HuH-7.5 (cell line): ENCODE measurements at regions not wholly inside any gene's neighbourhood (a gene's known extent, or its start where the extent isn't known, plus 50 kb on each side); places are given as distances from the start of the nearest gene placed in this dataset.

Experiments
- DNase-seq: peaks from one replicate; pipeline ENCODE4 v3.0.0; 2011; ENCODE audit warnings: low spot score

GRCh38 chr18:47595831-47596501, 334.5 kb downstream of the SMAD2 start:
- no peak for DNase-seq

GRCh38 chr18:47594621-47595086, 335.8 kb downstream of the SMAD2 start:
- no peak for DNase-seq

GRCh38 chr18:47593744-47594472, 336.6 kb downstream of the SMAD2 start:
- DNase-seq, result no peak

- no peak for DNase-seq
Measured at GRCh38 chr18:47591429-47591828, 339.0 kb downstream of the SMAD2 start.

- no peak for DNase-seq
Measured at GRCh38 chr18:47587587-47587986, 336.1 kb upstream of the SKOR2 start.

GRCh38 chr18:47586418-47587070, 335.1 kb upstream of the SKOR2 start:
- no peak for DNase-seq

- DNase-seq, result no peak
Measured at GRCh38 chr18:47585914-47586313, 334.5 kb upstream of the SKOR2 start.

GRCh38 chr18:47585136-47585535, 333.7 kb upstream of the SKOR2 start:
- DNase-seq, result no peak

GRCh38 chr18:47582093-47582492, 330.6 kb upstream of the SKOR2 start:
- DNase-seq, result no peak

- DNase-seq, result no peak
Measured at GRCh38 chr18:47577520-47577919, 326.1 kb upstream of the SKOR2 start.

- no peak for DNase-seq
Measured at GRCh38 chr18:47574966-47575365, 323.5 kb upstream of the SKOR2 start.

- no peak for DNase-seq
Measured at GRCh38 chr18:47571957-47572356, 320.5 kb upstream of the SKOR2 start.

GRCh38 chr18:47566809-47567208, 315.3 kb upstream of the SKOR2 start:
- no peak for DNase-seq

- DNase-seq, result no peak
Measured at GRCh38 chr18:47560723-47561715, 309.6 kb upstream of the SKOR2 start.

- DNase-seq, result no peak
Measured at GRCh38 chr18:47558110-47558750, 306.8 kb upstream of the SKOR2 start.

- DNase-seq, result no peak
Measured at GRCh38 chr18:47557160-47557559, 305.7 kb upstream of the SKOR2 start.

GRCh38 chr18:47552783-47553182, 301.3 kb upstream of the SKOR2 start:
- no peak for DNase-seq

- no peak for DNase-seq
Measured at GRCh38 chr18:47550611-47551010, 299.2 kb upstream of the SKOR2 start.

- DNase-seq, result no peak
Measured at GRCh38 chr18:47549021-47549540, 297.6 kb upstream of the SKOR2 start.

- no peak for DNase-seq
Measured at GRCh38 chr18:47547539-47548202, 296.2 kb upstream of the SKOR2 start.

- DNase-seq, result no peak
Measured at GRCh38 chr18:47545613-47546012, 294.2 kb upstream of the SKOR2 start.
